Fibroblast of villous mesenchyme (primary cell): ENCODE measurements at regions not wholly inside any gene's neighbourhood (a gene's known extent, or its start where the extent isn't known, plus 50 kb on each side); places are given as distances from the start of the nearest gene placed in this dataset.

ENCODE experiments used
- DNase-seq: peaks from one replicate; pipeline ENCODE4 v3.0.0-alpha.2; 2010; ENCODE audit warnings: low read depth
- H3K4me3 ChIP-seq: 2 replicates; pipeline ENCODE4 v1.5.1; 2011; ENCODE audit warnings: low read depth, mild to moderate bottlenecking, low read length
- TF ChIP-seq, protein P1 (sequence below): IDR thresholded peaks from 2 replicates; pipeline ENCODE4 v1.5.1; 2012; ENCODE audit warnings: low read depth, mild to moderate bottlenecking, low read length; ENCODE audit not compliant: insufficient read depth

DNA sequence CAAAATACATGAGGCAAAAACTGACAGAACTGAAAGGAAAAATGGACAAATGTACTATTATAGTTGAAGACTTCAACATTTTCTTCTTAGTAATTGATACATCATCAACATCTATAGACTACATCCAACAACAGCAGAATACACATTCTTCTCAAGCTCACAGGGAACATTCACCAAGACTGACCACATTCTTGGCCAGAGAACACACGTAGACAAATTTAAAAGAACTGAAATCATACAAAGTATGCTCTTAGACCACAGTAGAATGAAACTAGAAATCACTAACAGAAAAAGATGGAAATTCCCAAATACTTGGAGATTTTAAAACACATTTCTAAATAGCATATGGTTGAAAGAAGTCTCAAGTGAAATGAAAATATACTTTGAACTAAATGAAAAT lies 55.1 kb upstream of the NSMCE3 start:
- TF ChIP-seq, protein P1, sequence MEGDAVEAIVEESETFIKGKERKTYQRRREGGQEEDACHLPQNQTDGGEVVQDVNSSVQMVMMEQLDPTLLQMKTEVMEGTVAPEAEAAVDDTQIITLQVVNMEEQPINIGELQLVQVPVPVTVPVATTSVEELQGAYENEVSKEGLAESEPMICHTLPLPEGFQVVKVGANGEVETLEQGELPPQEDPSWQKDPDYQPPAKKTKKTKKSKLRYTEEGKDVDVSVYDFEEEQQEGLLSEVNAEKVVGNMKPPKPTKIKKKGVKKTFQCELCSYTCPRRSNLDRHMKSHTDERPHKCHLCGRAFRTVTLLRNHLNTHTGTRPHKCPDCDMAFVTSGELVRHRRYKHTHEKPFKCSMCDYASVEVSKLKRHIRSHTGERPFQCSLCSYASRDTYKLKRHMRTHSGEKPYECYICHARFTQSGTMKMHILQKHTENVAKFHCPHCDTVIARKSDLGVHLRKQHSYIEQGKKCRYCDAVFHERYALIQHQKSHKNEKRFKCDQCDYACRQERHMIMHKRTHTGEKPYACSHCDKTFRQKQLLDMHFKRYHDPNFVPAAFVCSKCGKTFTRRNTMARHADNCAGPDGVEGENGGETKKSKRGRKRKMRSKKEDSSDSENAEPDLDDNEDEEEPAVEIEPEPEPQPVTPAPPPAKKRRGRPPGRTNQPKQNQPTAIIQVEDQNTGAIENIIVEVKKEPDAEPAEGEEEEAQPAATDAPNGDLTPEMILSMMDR, result no peak
- no peak for DNase-seq

DNA sequence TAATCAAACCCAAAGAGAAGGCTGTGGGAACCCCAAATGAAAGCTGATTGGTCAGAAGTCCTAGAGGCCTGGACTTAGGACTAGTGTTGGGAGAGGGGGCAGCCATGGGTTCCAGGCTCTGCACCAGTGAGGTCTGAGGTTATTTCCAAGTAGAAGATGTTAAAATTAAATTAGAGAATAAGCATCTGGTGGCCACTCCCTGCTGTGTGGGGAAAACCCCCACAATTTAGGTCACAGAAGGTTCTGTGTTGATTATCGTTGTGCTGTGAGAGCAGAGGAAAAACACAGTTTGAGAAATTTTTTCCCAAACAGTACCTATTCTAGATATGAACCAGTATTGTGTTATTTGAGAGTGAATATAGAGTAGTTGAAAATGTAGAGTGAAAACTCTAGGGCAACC lies 53.9 kb upstream of the NSMCE3 start:
- TF ChIP-seq, protein P1, result no peak
- DNase-seq, result no peak
- H3K4me3 ChIP-seq, result no peak overlapping the region

More for the DNA sequence above, 55.1 kb upstream of the NSMCE3 start:
- H3K4me3 ChIP-seq, result no peak overlapping the region

DNA sequence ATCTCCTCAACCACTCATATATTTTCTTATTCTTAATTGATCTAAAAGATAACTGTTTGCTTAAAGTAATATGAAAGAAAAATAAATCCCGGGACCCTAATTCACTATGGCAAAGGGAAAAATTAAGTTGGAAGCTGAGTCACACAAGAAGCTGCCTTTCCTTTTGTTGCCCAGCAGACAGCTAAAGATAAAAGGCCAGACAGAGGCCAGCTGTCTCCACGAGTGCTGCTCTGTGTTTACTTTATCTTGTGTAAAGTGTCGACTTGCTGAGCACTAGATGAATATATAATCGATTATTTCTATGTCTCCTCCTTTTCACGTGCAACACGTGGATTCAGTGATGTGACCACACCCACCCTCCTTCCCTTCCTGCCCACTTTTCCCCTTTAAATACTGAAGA lies 52.8 kb upstream of the NSMCE3 start:
- no peak overlapping the region for H3K4me3 ChIP-seq
- TF ChIP-seq, protein P1, result no peak
- DNase-seq, result no peak

- TF ChIP-seq, protein P1, result no peak
- no peak overlapping the region for H3K4me3 ChIP-seq
- DNase-seq, result no peak
These were observed 50.8 kb upstream of the NSMCE3 start for GRCh38 chr15:29320420-29320819.

DNA sequence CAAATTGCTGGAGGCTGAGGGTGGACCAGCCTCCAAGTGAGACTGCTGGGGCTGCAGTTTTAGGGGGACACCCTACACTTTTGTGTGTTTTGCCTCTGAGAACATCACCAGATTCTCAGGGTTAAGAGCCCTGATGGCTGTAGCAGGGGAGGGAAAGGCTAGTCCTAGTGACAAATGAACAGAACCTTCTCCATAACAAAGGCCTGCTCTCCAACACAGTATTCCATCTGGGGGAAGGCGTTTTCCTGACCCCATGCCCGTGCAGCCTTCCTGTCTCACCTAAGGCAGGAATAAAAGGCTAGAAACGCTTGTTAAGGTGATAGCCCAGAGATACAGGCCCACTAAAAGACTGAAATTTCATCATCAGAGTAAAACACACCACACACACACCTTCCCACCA lies 50.2 kb upstream of the NSMCE3 start:
- no peak overlapping the region for H3K4me3 ChIP-seq
- TF ChIP-seq, protein P1, result no peak
- no peak for DNase-seq
